ENCODE measurements at regions not wholly inside any gene's neighbourhood (a gene's known extent, or its start where the extent isn't known, plus 50 kb on each side); places are given as distances from the start of the nearest gene placed in this dataset.

GRCh38 chr9:118083161-118083560, 379.0 kb downstream of the TLR4 start:
- ATAC-seq (ENCODE audit: low FRiP score) = no peak
- no peak for TF ChIP-seq CTCF (IDR thresholded peaks at IDR 0.05)
- no peak for DNase-seq (ENCODE audit: low spot score)

- DNase-seq (ENCODE audit: low spot score) = no peak
- TF ChIP-seq CTCF (IDR thresholded peaks at IDR 0.05) = no peak
- no peak for ATAC-seq (ENCODE audit: low FRiP score)
These were observed 383.9 kb downstream of the TLR4 start for GRCh38 chr9:118088090-118088489.

- ATAC-seq (ENCODE audit: low FRiP score) (no peak), DNase-seq (ENCODE audit: low spot score) (no peak)
- no peak for TF ChIP-seq CTCF (IDR thresholded peaks at IDR 0.05)
These were observed 387.0 kb downstream of the TLR4 start for GRCh38 chr9:118091226-118091625.

- no peak for ATAC-seq (ENCODE audit: low FRiP score)
- TF ChIP-seq CTCF (IDR thresholded peaks at IDR 0.05) = no peak
These were observed 387.7 kb downstream of the TLR4 start for GRCh38 chr9:118091711-118092500.

GRCh38 chr9:118094387-118094786, 390.2 kb downstream of the TLR4 start:
- TF ChIP-seq CTCF (IDR thresholded peaks at IDR 0.05) = no peak
- no peak for ATAC-seq (ENCODE audit: low FRiP score)

More at GRCh38 chr9:118091711-118092500, 387.7 kb downstream of the TLR4 start:
- no peak for DNase-seq (ENCODE audit: low spot score)

GRCh38 chr9:118100529-118101419, 396.6 kb downstream of the TLR4 start:
- no peak for ATAC-seq (ENCODE audit: low FRiP score)
- no peak for TF ChIP-seq CTCF (IDR thresholded peaks at IDR 0.05)
- no peak for DNase-seq (ENCODE audit: low spot score)

More at GRCh38 chr9:118094387-118094786, 390.2 kb downstream of the TLR4 start:
- DNase-seq (ENCODE audit: low spot score) = no peak

All from omental fat pad (tissue), 3 donors.